Epidermal melanocyte (primary cell): ENCODE measurements at regions not wholly inside any gene's neighbourhood (a gene's known extent, or its start where the extent isn't known, plus 50 kb on each side); places are given as distances from the start of the nearest gene placed in this dataset.
A peak's percentile ranks its signal among the peaks of the same experiment; 100 is the strongest.

ENCODE experiments used
- DNase-seq: peaks from one replicate; pipeline ENCODE4 v3.0.0; 2011; ENCODE audit warnings: low spot score; ENCODE audit not compliant: insufficient read length

- no peak for DNase-seq
Measured at GRCh38 chr1:14494911-14495310, 103.6 kb upstream of the KAZN start.

- DNase-seq: no peak
Measured at GRCh38 chr1:14495381-14495780, 103.1 kb upstream of the KAZN start.

- no peak for DNase-seq
Measured at GRCh38 chr1:14495996-14496395, 102.5 kb upstream of the KAZN start.

GRCh38 chr1:14498839-14499238 lies 99.6 kb upstream of the KAZN start:
- DNase-seq: no peak

- DNase-seq: no peak
Measured at GRCh38 chr1:14499312-14500040, 99.0 kb upstream of the KAZN start.

GRCh38 chr1:14500041-14500440 lies 98.4 kb upstream of the KAZN start:
- DNase-seq: no peak

- DNase-seq: no peak
Measured at GRCh38 chr1:14500912-14501311, 97.6 kb upstream of the KAZN start.

GRCh38 chr1:14504517-14504916 lies 94.0 kb upstream of the KAZN start:
- no peak for DNase-seq

GRCh38 chr1:14506471-14507255 lies 91.8 kb upstream of the KAZN start:
- no peak for DNase-seq

GRCh38 chr1:14507262-14507661 lies 91.2 kb upstream of the KAZN start:
- no peak for DNase-seq

- no peak for DNase-seq
Measured at GRCh38 chr1:14508613-14509012, 89.9 kb upstream of the KAZN start.

- peak; percentile 32 for DNase-seq
Measured at GRCh38 chr1:14511166-14511680, 87.3 kb upstream of the KAZN start.

GRCh38 chr1:14511796-14512585 lies 86.5 kb upstream of the KAZN start:
- no peak for DNase-seq

GRCh38 chr1:14513111-14513510 lies 85.4 kb upstream of the KAZN start:
- DNase-seq: no peak

- no peak for DNase-seq
Measured at GRCh38 chr1:14514739-14515138, 83.7 kb upstream of the KAZN start.

- DNase-seq: no peak
Measured at GRCh38 chr1:14516974-14517840, 81.3 kb upstream of the KAZN start.

- DNase-seq: no peak
Measured at GRCh38 chr1:14517841-14518180, 80.7 kb upstream of the KAZN start.

- DNase-seq: no peak
Measured at GRCh38 chr1:14519976-14520375, 78.5 kb upstream of the KAZN start.

- DNase-seq: no peak
Measured at GRCh38 chr1:14520514-14521163, 77.8 kb upstream of the KAZN start.

GRCh38 chr1:14521622-14522021 lies 76.9 kb upstream of the KAZN start:
- DNase-seq: no peak
